Upper lobe of right lung (tissue), 1 donor: ENCODE measurements at regions not wholly inside any gene's neighbourhood (a gene's known extent, or its start where the extent isn't known, plus 50 kb on each side); places are given as distances from the start of the nearest gene placed in this dataset.
A peak's percentile ranks its signal among the peaks of the same experiment; 100 is the strongest.

Source experiments
- ATAC-seq: fragments of 200-7000 bp; cut with Tn5 transposase; one replicate; pipeline ENCODE4 v1.9.1; 2020; ENCODE audit warnings: mild to moderate bottlenecking, moderate library complexity
- DNase-seq: peaks from one replicate; pipeline ENCODE4 v3.0.0-alpha.2; 2020
- H3K27ac ChIP-seq: fragments of 200-600 bp; one replicate; pipeline ENCODE4 v1.8.0; 2022
- H3K27me3 ChIP-seq: fragments of 200-600 bp; one replicate; pipeline ENCODE4 v1.8.0; 2022; ENCODE audit warnings: mild to moderate bottlenecking
- H3K36me3 ChIP-seq: fragments of 200-600 bp; one replicate; pipeline ENCODE4 v1.8.0; 2022
- H3K4me1 ChIP-seq: fragments of 200-600 bp; one replicate; pipeline ENCODE4 v1.8.0; 2022
- H3K4me3 ChIP-seq: fragments of 200-600 bp; one replicate; pipeline ENCODE4 v1.8.0; 2022; ENCODE audit warnings: mild to moderate bottlenecking
- H3K9me3 ChIP-seq: fragments of 200-600 bp; one replicate; pipeline ENCODE4 v1.8.0; 2022
- CTCF ChIP-seq: fragments of 200-600 bp; IDR thresholded peaks from one replicate; pipeline ENCODE4 v1.8.0; 2022; ENCODE audit warnings: antibody characterized with exemption
- intact Hi-C: fragments of 100-400 bp; cut with DNase I; formaldehyde crosslinking; loops from one replicate; pipeline ENCODE4 v1.11.0; 2022
- donor health status: DM: no; HTN: yes; CAD: no; lungs with severe emphysema.

- Histone ChIP-seq H3K4me1 (no peaks in the 10 kb centered on the region), H3K27me3 (no peaks in the 10 kb centered on the region), H3K27ac (no peak overlapping the region), H3K4me3 (no peak overlapping the region), H3K9me3 (peaks cover 20% of the 10 kb centered on the region), H3K36me3 (peaks cover 1% of the 10 kb centered on the region)
- DNase-seq (no peak), ATAC-seq (no peak)
- TF ChIP-seq CTCF: no peak
- intact Hi-C loops: no loop called here
Measured at GRCh38 chr7:112908086-112908485, 117.9 kb upstream of the TMEM168 start.

- no peak for TF ChIP-seq CTCF
- intact Hi-C loops: no loop called here
- ATAC-seq: no peak
Measured at GRCh38 chr7:112907658-112908057, 117.5 kb upstream of the TMEM168 start.

GRCh38 chr7:112905950-112906349 lies 115.8 kb upstream of the TMEM168 start:
- H3K27me3 ChIP-seq: no peaks in the 10 kb centered on the region
- no peak for TF ChIP-seq CTCF
- peaks cover 13% of the 10 kb centered on the region for H3K9me3 ChIP-seq
- intact Hi-C loops: no loop called here
- DNase-seq (no peak), ATAC-seq (no peak)
- no peak overlapping the region for H3K4me3 ChIP-seq
- no peaks in the 10 kb centered on the region for H3K4me1 ChIP-seq
- no peak overlapping the region for H3K27ac ChIP-seq
- no peaks in the 10 kb centered on the region for H3K36me3 ChIP-seq

More at GRCh38 chr7:112907658-112908057, 117.5 kb upstream of the TMEM168 start:
- no peaks in the 10 kb centered on the region for H3K4me1 ChIP-seq
- H3K4me3 ChIP-seq: no peak overlapping the region
- H3K9me3 ChIP-seq: peaks cover 20% of the 10 kb centered on the region
- no peak for DNase-seq
- H3K27ac ChIP-seq: no peak overlapping the region
- no peaks in the 10 kb centered on the region for H3K36me3 ChIP-seq
- no peaks in the 10 kb centered on the region for H3K27me3 ChIP-seq

GRCh38 chr7:112905413-112905812 lies 115.2 kb upstream of the TMEM168 start:
- Histone ChIP-seq H3K36me3 (no peaks in the 10 kb centered on the region), H3K27me3 (no peaks in the 10 kb centered on the region), H3K27ac (no peak overlapping the region), H3K4me1 (no peaks in the 10 kb centered on the region), H3K4me3 (no peak overlapping the region), H3K9me3 (peaks cover 13% of the 10 kb centered on the region)
- TF ChIP-seq CTCF: no peak
- DNase-seq (no peak), ATAC-seq (no peak)
- intact Hi-C loops: no loop called here

GRCh38 chr7:112898432-112899290 lies 108.5 kb upstream of the TMEM168 start:
- DNase-seq: no peak
- ATAC-seq: peak; percentile 94

More at GRCh38 chr7:112898432-112899290, 108.5 kb upstream of the TMEM168 start:
- no peaks in the 10 kb centered on the region for H3K4me1 ChIP-seq
- H3K27me3 ChIP-seq: no peaks in the 10 kb centered on the region
- peaks cover 14% of the 10 kb centered on the region for H3K36me3 ChIP-seq
- peak; percentile 73 for TF ChIP-seq CTCF
- no peaks in the 10 kb centered on the region for H3K9me3 ChIP-seq
- no peak overlapping the region for H3K4me3 ChIP-seq
- no peak overlapping the region for H3K27ac ChIP-seq
- intact Hi-C loops: no loop called here
